HEK293T (cell line): ENCODE measurements at regions not wholly inside any gene's neighbourhood (a gene's known extent, or its start where the extent isn't known, plus 50 kb on each side); places are given as distances from the start of the nearest gene placed in this dataset.

ENCODE experiments used
- ARNT ChIP-seq: fragments of 450-650 bp; IDR thresholded peaks from 2 replicates; pipeline ENCODE4 v1.6.1; 2017; ENCODE audit warnings: mild to moderate bottlenecking
- BHLHE40 ChIP-seq: fragments of 450-650 bp; IDR thresholded peaks from 2 replicates; pipeline ENCODE4 v1.6.1; 2016; ENCODE audit warnings: mild to moderate bottlenecking, moderate library complexity, borderline replicate concordance
- ELF4 ChIP-seq: fragments of 450-650 bp; IDR thresholded peaks from 2 replicates; pipeline ENCODE4 v1.6.1; 2017; ENCODE audit warnings: antibody characterized with exemption
- FOXA1 ChIP-seq: fragments of 450-650 bp; IDR thresholded peaks from 2 replicates; pipeline ENCODE4 v1.6.1; 2016; ENCODE audit warnings: mild to moderate bottlenecking
- FOXK2 ChIP-seq: fragments of 450-650 bp; IDR thresholded peaks from 2 replicates; pipeline ENCODE4 v1.6.1; 2016; ENCODE audit warnings: mild to moderate bottlenecking
- FOXM1 ChIP-seq: fragments of 450-650 bp; IDR thresholded peaks from 2 replicates; pipeline ENCODE4 v1.6.1; 2017; ENCODE audit warnings: mild to moderate bottlenecking, borderline replicate concordance
- HDGF ChIP-seq: fragments of 450-650 bp; IDR thresholded peaks from 2 replicates; pipeline ENCODE4 v1.6.1; 2017; ENCODE audit warnings: antibody characterized with exemption, borderline replicate concordance
- LEF1 ChIP-seq: fragments of 450-650 bp; IDR thresholded peaks from 2 replicates; pipeline ENCODE4 v1.6.1; 2017; ENCODE audit warnings: mild to moderate bottlenecking, borderline replicate concordance
- NFRKB ChIP-seq: fragments of 450-650 bp; IDR thresholded peaks from 2 replicates; pipeline ENCODE4 v1.6.1; 2016; ENCODE audit warnings: mild to moderate bottlenecking, moderate library complexity
- SP1 ChIP-seq: fragments of 450-650 bp; IDR thresholded peaks from 2 replicates; pipeline ENCODE4 v1.6.1; 2017
- SUZ12 ChIP-seq: fragments of 450-650 bp; IDR thresholded peaks from 2 replicates; pipeline ENCODE4 v1.6.1; 2016; ENCODE audit warnings: mild to moderate bottlenecking
- TARDBP ChIP-seq: fragments of 450-650 bp; IDR thresholded peaks from 2 replicates; pipeline ENCODE4 v1.6.1; 2016
- ZNF384 ChIP-seq: fragments of 450-650 bp; IDR thresholded peaks from 2 replicates; pipeline ENCODE4 v1.6.1; 2016

DNA sequence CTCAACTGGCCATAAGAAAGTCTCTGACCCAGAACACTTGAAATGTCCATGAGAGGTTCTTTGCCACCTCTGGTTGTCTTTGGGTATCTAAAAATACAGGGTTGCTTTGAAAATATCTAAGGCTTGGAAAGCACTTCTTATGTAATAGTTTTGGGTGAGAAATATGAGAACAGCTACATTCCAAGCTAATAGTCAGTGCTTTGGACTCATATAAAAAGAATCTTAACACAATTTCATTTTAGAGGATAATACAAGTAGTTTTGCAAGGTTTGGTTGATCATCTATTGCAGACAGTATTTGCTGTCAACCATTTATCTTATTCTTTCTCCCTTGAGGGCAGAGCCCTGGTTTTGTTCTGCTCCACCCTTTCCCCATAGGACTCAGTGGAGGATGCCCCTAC is 207.5 kb downstream of the KCNK2 start:
- TF ChIP-seq SUZ12 (no peak), FOXK2 (no peak), LEF1 (no peak), TARDBP (no peak), ELF4 (no peak), HDGF (no peak), ARNT (no peak), FOXM1 (no peak), BHLHE40 (no peak), SP1 (no peak), NFRKB (no peak), ZNF384 (no peak), FOXA1 (no peak)
